HG02852 (cell line): ENCODE measurements at regions not wholly inside any gene's neighbourhood (a gene's known extent, or its start where the extent isn't known, plus 50 kb on each side); places are given as distances from the start of the nearest gene placed in this dataset.

Source experiments
- ATAC-seq: cut with Tn5 transposase; IDR thresholded peaks from one replicate; pipeline ENCODE4 v1.9.1; 2021; ENCODE audit warnings: mild to moderate bottlenecking, moderate library complexity; ENCODE audit not compliant: unreplicated experiment

- ATAC-seq: no peak
These were observed 189.3 kb upstream of the VGLL2 start for GRCh38 chr6:117076076-117076475.

GRCh38 chr6:117077300-117077699 lies 188.1 kb upstream of the VGLL2 start:
- no peak for ATAC-seq

DNA sequence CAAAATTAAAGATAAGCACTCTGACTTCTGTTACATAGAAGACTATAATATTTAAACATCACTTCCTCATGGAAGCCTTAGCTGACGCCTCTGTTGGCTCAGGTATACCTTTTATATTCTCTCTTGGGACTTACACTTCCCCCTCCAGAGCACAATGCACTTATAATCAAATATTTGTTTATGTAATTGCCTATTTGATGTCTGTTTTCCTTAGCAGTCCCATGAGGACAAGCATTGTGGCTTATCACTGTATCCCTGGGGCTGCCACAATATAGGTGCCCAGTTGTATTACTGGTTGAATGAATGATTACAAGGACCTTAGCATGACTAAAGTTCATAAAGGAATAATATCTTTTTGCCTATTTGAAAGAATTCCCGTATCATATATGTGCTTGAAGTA lies 186.7 kb upstream of the VGLL2 start:
- ATAC-seq: no peak

- ATAC-seq: no peak
These were observed 185.4 kb upstream of the VGLL2 start for GRCh38 chr6:117079951-117080350.

GRCh38 chr6:117089604-117090003 lies 175.8 kb upstream of the VGLL2 start:
- no peak for ATAC-seq

- no peak for ATAC-seq
These were observed 155.2 kb upstream of the VGLL2 start for GRCh38 chr6:117110146-117110545.

GRCh38 chr6:117110737-117111136 lies 154.6 kb upstream of the VGLL2 start:
- no peak for ATAC-seq

DNA sequence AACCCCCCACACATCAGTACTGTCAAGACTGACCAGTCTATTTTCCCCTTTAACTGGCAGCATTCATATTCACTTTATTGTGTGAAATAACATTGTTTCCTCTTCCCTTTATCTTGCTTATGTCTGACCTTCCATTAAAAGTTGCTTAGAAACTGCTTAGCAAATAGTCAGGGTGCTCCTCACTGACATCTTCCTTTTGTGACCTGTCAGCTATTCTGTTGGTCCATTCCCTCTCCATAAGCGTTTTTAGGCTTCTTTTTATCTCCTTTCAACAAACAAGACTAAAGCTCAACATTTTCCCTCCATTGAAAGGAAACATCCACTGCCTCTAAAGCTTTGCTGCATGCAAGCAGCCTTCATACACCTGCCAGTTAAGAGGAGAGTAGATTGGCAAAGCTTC lies 147.7 kb upstream of the VGLL2 start:
- ATAC-seq: no peak

DNA sequence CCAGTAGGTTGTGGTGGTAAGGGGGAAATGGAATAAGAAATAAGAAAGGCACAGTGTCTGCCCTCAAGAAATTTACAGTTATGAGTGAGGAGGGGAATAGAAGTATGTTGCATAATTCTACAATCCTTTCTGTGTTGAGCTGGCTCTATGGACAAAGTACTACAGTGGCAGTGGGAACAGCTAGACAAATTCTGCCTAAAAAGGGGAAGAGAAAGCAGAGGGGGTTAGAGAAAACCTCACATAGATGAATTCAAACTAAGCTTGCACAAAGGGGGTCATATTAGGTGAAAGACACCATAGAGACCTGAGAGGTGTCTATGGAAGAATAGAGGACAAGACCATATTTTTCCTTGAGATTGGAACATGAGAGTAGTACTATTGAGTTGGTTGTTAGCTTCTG lies 146.9 kb upstream of the VGLL2 start:
- ATAC-seq: no peak

DNA sequence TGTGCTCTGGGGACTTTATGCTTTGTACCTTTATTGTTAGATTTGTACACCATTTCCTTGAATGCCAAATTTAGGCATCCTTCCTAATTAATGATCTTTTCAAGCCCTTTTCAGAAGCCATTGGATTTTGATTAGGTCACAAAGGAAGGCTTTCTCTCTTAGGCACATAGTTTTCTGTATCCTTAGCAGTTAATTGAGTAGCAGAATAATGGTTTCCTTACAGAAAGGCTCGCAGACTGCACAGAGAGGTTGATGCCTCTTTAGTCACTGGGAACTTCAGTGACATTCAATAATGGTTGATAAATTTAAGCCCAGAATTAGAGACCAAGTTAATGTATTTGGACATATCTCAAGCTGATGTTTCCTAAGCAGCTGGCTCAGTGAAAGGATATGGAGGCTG lies 139.1 kb upstream of the VGLL2 start:
- ATAC-seq: no peak

GRCh38 chr6:117128052-117128451 lies 137.3 kb upstream of the VGLL2 start:
- no peak for ATAC-seq

DNA sequence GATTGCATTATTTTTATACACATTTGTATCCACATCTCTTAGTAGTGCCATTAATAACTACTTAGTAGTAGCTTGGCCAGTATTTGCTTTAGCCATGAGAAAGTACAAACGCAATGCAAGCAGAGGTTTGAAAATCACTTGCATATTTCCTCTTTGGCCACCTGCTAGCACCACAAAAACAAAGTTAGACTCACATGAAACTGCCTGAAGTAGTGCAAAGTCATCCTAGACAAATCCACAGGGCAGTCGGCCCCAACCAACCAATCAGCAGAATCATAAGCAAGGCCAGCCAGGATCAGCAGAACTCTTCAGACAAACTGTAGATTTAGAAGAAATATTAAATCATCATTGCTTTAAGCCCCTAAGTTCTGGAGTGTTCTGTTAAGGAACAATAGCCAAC lies 135.2 kb upstream of the VGLL2 start:
- ATAC-seq: no peak

GRCh38 chr6:117136702-117137101 lies 128.7 kb upstream of the VGLL2 start:
- ATAC-seq: no peak

GRCh38 chr6:117137711-117138110 lies 127.6 kb upstream of the VGLL2 start:
- no peak for ATAC-seq

DNA sequence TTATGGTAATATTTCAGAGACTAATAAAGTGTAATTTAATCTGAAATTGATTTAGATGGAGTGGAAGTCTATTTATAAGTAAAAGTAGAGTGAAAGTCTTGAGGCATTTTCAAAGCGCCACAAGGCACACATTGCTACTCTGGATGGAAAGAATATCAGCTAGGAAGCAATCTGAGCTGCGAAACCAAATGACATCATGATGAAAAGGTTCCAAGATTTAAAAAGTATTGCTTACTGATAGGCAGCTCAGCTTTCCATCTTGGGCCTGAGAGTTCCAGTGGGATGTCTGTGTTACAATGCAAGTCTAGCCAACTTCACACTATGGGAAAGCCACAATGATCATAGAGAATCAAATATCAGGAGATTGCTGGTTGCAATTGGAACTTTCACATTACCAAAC lies 126.9 kb upstream of the VGLL2 start:
- ATAC-seq: no peak

DNA sequence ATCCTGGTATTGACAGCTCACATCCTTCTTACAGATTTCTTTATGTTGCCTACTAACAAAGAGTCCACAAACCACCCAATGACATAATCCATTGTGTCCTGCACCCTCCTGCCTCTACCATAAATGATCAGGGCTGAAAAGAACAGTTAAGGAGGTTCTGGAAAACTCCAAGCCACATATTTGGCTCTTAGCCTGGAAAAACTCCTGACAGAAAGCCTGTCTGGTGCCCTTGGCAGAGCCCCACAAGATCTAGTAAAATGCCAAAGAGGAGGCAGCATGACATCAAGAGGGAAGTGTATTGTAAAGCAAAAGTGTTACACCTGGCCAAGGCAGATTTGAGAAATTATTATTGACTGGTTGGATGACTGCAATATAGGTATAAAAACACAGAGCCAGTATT lies 126.4 kb upstream of the VGLL2 start:
- no peak for ATAC-seq

DNA sequence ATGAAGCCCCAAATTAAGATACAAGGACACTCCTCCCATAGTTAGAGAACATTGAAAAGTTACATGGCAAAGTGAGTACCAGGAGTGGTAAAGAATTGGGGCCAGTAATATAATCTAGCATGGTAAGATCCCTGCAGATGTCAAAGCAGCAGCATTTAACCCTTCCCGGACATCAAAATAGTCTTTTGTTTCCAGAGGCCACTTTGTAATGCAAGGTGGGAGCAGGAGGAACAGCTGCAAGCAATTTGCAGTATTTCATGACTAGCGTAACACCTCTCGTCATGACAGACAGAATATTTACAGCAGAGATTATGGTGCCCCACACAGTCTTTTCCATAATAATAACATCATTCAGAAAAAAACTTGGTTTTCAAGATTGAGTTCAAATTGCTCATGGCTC lies 123.2 kb upstream of the VGLL2 start:
- ATAC-seq: no peak

DNA sequence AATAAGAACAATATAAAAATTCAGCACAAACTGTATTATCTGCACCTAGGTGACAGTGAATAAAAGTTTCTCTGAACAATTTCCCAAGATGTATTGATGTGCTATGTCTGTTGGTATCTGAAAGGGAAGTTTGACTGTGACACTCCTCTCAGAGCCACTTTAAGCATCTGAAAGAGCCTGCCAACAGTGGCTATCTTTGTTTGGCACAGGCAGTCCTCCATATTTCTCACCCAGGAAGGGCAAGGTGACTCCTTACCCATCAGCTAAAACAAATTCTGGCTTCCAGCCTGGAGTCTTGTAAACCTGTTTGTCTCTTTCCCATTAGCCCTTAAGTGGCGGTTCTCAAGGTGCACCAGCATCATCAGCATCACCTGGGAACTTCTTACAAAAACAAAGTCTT lies 122.4 kb upstream of the VGLL2 start:
- no peak for ATAC-seq

- no peak for ATAC-seq
These were observed 121.7 kb upstream of the VGLL2 start for GRCh38 chr6:117143647-117144046.

DNA sequence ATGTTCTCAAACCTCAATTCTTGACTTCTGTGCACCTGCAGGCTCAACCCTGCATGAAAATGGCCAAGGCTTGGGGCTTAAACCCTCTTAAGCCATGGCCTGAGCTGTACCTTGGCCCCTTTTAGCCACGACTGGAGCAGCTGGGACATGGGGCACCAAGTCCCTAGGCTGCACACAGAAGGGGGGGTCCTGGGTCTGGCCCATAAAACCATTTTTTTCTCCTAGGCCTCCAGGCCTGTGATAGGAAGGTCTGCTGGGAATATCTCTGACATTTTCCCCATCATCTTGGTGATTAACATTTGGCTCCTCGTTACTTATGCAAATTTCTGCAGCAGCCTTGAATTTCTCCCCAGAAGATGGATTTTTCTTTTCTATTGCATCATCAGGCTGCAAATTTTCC lies 119.4 kb upstream of the VGLL2 start:
- no peak for ATAC-seq

DNA sequence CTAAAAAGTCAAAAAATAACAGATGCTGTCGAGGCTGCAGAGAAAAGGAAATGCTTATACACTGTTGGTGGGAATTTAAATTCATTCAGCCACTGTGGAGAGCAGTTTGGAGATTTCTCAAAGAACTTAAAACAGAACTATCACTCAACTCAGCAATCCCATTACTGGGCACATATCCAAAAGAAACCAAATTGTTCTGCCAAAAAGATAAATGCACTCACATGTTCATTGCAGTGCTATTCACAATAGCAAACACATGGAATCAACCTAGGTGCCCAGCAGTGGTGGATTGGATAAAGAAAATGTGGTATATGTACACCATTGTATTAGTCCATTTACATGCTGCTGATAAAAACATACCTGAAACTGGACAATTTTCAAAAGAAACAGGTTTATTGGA lies 116.0 kb upstream of the VGLL2 start:
- no peak for ATAC-seq

GRCh38 chr6:117156741-117157140 lies 108.6 kb upstream of the VGLL2 start:
- no peak for ATAC-seq

DNA sequence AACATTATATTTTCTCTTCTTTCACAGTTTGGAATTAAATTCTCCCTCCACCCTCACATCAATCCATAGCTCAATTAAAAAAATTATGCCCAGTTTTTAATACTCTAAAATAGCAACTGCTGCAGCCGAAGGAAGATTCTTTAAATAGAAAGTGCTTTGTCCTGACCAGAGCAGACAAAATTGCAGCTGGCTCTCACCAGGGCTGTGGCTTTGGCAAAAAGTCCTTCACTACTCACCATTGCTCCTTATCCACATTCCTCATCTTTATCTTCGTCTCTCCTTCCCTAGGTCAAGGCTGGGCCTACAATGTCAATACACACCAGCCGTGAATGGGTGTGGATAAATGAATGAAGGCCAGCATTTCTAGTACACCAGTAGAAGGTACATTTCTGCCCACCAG lies 107.9 kb upstream of the VGLL2 start:
- ATAC-seq: no peak

- ATAC-seq: no peak
These were observed 99.4 kb upstream of the VGLL2 start for GRCh38 chr6:117165911-117166499.
